ENCODE measurements at regions not wholly inside any gene's neighbourhood (a gene's known extent, or its start where the extent isn't known, plus 50 kb on each side); places are given as distances from the start of the nearest gene placed in this dataset.

GRCh38 chr3:188959013-188959412, 212.8 kb upstream of the TPRG1 start:
- peaks cover 5% of the 10 kb centered on the region for H3K4me1 Mint-ChIP-seq
- H3K4me3 Mint-ChIP-seq, result no peak overlapping the region
- no peak overlapping the region for H3K27ac Mint-ChIP-seq
- DNase-seq, result no peak
- H3K9me3 Mint-ChIP-seq, result no peaks in the 10 kb centered on the region
- H3K36me3 Mint-ChIP-seq (ENCODE audit: low read depth), result no peaks in the 10 kb centered on the region
- no peak for TF ChIP-seq CTCF (IDR thresholded peaks at IDR 0.05)
- H3K27me3 Mint-ChIP-seq (ENCODE audit: low read depth, poor library complexity), result peaks cover 3% of the 10 kb centered on the region

GRCh38 chr3:188962253-188963247, 209.2 kb upstream of the TPRG1 start:
- TF ChIP-seq CTCF (IDR thresholded peaks at IDR 0.05), result no peak
- DNase-seq, result no peak
- peaks cover 8% of the 10 kb centered on the region for H3K9me3 Mint-ChIP-seq
- no peaks in the 10 kb centered on the region for H3K4me1 Mint-ChIP-seq
- peaks cover 3% of the 10 kb centered on the region for H3K27me3 Mint-ChIP-seq (ENCODE audit: low read depth, poor library complexity)
- no peaks in the 10 kb centered on the region for H3K36me3 Mint-ChIP-seq (ENCODE audit: low read depth)
- peak overlapping the region; percentile 3 for H3K27ac Mint-ChIP-seq
- H3K4me3 Mint-ChIP-seq, result no peak overlapping the region

GRCh38 chr3:188964957-188965356, 206.8 kb upstream of the TPRG1 start:
- Mint-ChIP-seq H3K4me3 (no peak overlapping the region), H3K36me3 (ENCODE audit: low read depth) (no peaks in the 10 kb centered on the region), H3K4me1 (no peaks in the 10 kb centered on the region), H3K27ac (no peak overlapping the region), H3K27me3 (ENCODE audit: low read depth, poor library complexity) (peaks cover 3% of the 10 kb centered on the region), H3K9me3 (peaks cover 14% of the 10 kb centered on the region)
- no peak for TF ChIP-seq CTCF (IDR thresholded peaks at IDR 0.05)
- DNase-seq, result no peak

GRCh38 chr3:188972310-188972709, 199.5 kb upstream of the TPRG1 start:
- Mint-ChIP-seq H3K9me3 (peaks cover 33% of the 10 kb centered on the region), H3K4me3 (no peak overlapping the region), H3K36me3 (ENCODE audit: low read depth) (no peaks in the 10 kb centered on the region), H3K4me1 (no peaks in the 10 kb centered on the region), H3K27me3 (ENCODE audit: low read depth, poor library complexity) (no peaks in the 10 kb centered on the region), H3K27ac (no peak overlapping the region)
- DNase-seq, result no peak
- no peak for TF ChIP-seq CTCF (IDR thresholded peaks at IDR 0.05)

- Mint-ChIP-seq H3K9me3 (peaks cover 26% of the 10 kb centered on the region), H3K36me3 (ENCODE audit: low read depth) (no peaks in the 10 kb centered on the region), H3K4me3 (no peak overlapping the region), H3K27me3 (ENCODE audit: low read depth, poor library complexity) (no peaks in the 10 kb centered on the region), H3K4me1 (no peaks in the 10 kb centered on the region), H3K27ac (no peak overlapping the region)
- DNase-seq, result no peak
- no peak for TF ChIP-seq CTCF (IDR thresholded peaks at IDR 0.05)
Observed at GRCh38 chr3:188974856-188975599, 196.7 kb upstream of the TPRG1 start.
